Fibroblast of pulmonary artery (primary cell): ENCODE measurements at regions not wholly inside any gene's neighbourhood (a gene's known extent, or its start where the extent isn't known, plus 50 kb on each side); places are given as distances from the start of the nearest gene placed in this dataset.

Source experiments
- DNase-seq: peaks from one replicate; pipeline ENCODE4 v3.0.0-alpha.2; 2010; ENCODE audit warnings: low read depth
- H3K4me3 ChIP-seq: replicated peaks from 2 replicates; pipeline ENCODE4 v1.5.1; 2011; ENCODE audit warnings: low read depth, mild to moderate bottlenecking, control low read depth, low read length, moderate library complexity
- TF ChIP-seq, protein P1 (sequence below): IDR thresholded peaks from 2 replicates; pipeline ENCODE4 v1.5.1; 2011; ENCODE audit warnings: mild to moderate bottlenecking, control low read depth, low read length, inconsistent platforms; ENCODE audit errors: missing control alignments

GRCh38 chr21:23522751-23523150 is 2084.5 kb downstream of the MRPL39 start:
- TF ChIP-seq, protein P1, sequence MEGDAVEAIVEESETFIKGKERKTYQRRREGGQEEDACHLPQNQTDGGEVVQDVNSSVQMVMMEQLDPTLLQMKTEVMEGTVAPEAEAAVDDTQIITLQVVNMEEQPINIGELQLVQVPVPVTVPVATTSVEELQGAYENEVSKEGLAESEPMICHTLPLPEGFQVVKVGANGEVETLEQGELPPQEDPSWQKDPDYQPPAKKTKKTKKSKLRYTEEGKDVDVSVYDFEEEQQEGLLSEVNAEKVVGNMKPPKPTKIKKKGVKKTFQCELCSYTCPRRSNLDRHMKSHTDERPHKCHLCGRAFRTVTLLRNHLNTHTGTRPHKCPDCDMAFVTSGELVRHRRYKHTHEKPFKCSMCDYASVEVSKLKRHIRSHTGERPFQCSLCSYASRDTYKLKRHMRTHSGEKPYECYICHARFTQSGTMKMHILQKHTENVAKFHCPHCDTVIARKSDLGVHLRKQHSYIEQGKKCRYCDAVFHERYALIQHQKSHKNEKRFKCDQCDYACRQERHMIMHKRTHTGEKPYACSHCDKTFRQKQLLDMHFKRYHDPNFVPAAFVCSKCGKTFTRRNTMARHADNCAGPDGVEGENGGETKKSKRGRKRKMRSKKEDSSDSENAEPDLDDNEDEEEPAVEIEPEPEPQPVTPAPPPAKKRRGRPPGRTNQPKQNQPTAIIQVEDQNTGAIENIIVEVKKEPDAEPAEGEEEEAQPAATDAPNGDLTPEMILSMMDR, result no peak
- H3K4me3 ChIP-seq, result no peak overlapping the region
- DNase-seq, result no peak

- no peak for DNase-seq
- TF ChIP-seq, protein P1, result no peak
- H3K4me3 ChIP-seq, result no peak overlapping the region
Observed at GRCh38 chr21:23507501-23507900, 2099.8 kb downstream of the MRPL39 start.

DNA sequence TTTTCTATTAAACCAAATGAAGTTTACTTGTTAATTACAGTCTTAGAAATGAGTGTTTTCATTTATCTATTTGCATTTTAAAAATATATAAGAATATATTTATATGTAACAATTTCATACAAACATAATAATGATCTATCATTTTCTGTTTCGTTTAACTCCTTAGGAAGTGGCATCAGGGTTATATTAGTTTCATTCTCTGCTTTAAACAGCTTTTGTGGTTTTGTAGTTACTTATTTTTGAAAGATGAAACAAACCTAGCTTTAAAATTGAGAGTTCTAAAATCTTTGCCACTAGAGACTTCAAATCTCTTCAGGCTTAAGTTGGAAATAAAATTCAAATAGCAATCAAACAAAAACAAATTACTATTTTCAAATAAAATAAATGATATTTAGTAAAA is 2110.6 kb downstream of the MRPL39 start:
- no peak overlapping the region for H3K4me3 ChIP-seq
- TF ChIP-seq, protein P1, result no peak
- DNase-seq, result no peak

DNA sequence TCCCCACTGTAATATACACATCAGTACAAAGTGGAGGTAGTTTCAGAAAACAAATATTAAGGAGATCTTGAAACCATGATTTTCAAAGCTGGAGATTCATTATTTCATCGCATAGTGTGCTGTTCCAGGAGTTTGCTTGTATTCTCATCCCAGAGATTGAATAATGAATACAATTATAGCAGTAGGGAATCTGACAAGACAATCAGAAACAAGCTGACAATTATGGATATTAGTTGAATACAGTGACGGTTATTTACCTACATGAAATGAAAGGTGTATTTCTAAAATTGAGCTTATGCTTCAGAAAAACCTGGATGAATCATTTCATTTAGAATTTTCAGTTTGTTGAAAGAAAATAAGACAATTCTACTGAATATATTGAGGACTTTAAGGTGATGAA is 2119.0 kb downstream of the MRPL39 start:
- no peak overlapping the region for H3K4me3 ChIP-seq
- TF ChIP-seq, protein P1, result no peak
- DNase-seq, result no peak

GRCh38 chr21:23480591-23481270 is 2126.6 kb downstream of the MRPL39 start:
- DNase-seq, result no peak
- TF ChIP-seq, protein P1, result no peak
- no peak overlapping the region for H3K4me3 ChIP-seq

DNA sequence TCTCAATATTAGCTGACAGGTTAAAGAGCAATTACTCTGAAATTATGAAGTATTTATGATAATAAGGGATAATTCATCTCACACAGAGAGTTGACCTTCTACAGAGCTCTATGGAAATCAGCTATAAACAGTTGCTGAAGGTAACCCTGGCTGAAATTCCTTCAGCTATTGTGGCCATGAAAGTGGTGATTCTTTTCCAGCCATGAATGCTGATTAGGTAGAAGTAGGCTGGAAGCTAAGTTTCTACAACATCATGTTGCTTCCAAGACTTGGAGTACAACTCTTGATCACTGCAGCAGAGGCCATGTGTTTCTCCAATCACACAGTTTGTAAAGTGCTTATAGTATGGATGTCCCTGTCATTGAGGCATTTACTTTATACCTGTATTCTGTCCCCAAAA is 2128.9 kb downstream of the MRPL39 start:
- no peak overlapping the region for H3K4me3 ChIP-seq
- DNase-seq, result no peak
- TF ChIP-seq, protein P1, result no peak
